GM12891 (cell line): ENCODE measurements at regions not wholly inside any gene's neighbourhood (a gene's known extent, or its start where the extent isn't known, plus 50 kb on each side); places are given as distances from the start of the nearest gene placed in this dataset.

ENCODE experiments used
- POLR2A ChIP-seq: IDR thresholded peaks from 2 replicates; pipeline ENCODE4 v1.6.1; 2011; ENCODE audit warnings: low read depth, low read length, control low read depth
- POLR2AphosphoS5 ChIP-seq: IDR thresholded peaks from 2 replicates; pipeline ENCODE4 v1.6.1; 2011; ENCODE audit warnings: low read depth, low read length, control low read depth

DNA sequence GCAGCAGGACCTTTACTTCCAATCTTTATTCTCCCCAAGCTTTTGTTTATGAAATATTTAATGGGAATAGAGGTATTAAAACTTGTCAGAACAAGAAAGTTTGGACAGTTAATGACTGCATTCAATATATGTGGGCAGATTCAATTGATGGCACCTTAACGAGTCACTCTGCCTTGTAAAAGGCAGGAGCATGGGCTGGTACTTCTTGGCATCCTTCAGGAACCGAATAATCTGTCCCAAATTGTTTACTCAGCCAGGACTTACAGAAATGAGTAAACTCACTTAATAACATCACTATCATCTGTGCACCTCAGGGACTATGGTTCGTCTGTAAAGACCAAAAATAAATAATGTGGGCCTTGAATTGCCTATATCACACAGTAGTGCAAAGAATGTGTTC, 1280.3 kb upstream of the TMEFF2 start:
- TF ChIP-seq POLR2A (no peak), POLR2AphosphoS5 (no peak)
